A673 (cell line): ENCODE measurements at regions not wholly inside any gene's neighbourhood (a gene's known extent, or its start where the extent isn't known, plus 50 kb on each side); places are given as distances from the start of the nearest gene placed in this dataset.

Experiments
- BruUV-seq: library from RNA; stranded (reverse); fragments of 400-500 nt; replicated peaks from 2 replicates; lab custom pipeline; 2021; lab: Mats Ljungman, UMichigan
- CTCF ChIA-PET: fragments of 300-600 bp; sonication (Branson Sonifier 250); formaldehyde crosslinking; loops from one replicate; lab custom pipeline; 2022; ENCODE audit warnings: antibody characterized with exemption; lab: Charles Lee
- POLR2A ChIA-PET: fragments of 300-600 bp; sonication (Branson Sonifier 250); formaldehyde crosslinking; loops from one replicate; lab custom pipeline; 2022; ENCODE audit warnings: antibody characterized with exemption; ENCODE audit not compliant: low non-redundant PET; lab: Charles Lee
- DNase-seq: peaks from one replicate; pipeline ENCODE4 v3.0.0-alpha.2; 2015; ENCODE audit warnings: low spot score
- H3K27ac ChIP-seq: fragments of 200-600 bp; sonication (generic); 2 replicates; pipeline ENCODE4 v1.5.1; 2016; ENCODE audit warnings: mixed run types, low read depth, mild to moderate bottlenecking, mixed read lengths, antibody characterized with exemption, low read length; ENCODE audit not compliant: poor library complexity, severe bottlenecking
- H3K27me3 ChIP-seq: fragments of 200-600 bp; sonication (generic); replicated peaks from 2 replicates; pipeline ENCODE4 v1.6.1; 2017; ENCODE audit warnings: mixed run types, low read depth, mild to moderate bottlenecking, mixed read lengths, antibody characterized with exemption, low read length; ENCODE audit not compliant: insufficient read depth, poor library complexity
- H3K36me3 ChIP-seq: fragments of 200-600 bp; sonication (generic); 2 replicates; pipeline ENCODE4 v1.6.1; 2016; ENCODE audit warnings: mixed run types, mild to moderate bottlenecking, mixed read lengths, antibody characterized with exemption, low read length; ENCODE audit not compliant: insufficient read depth, poor library complexity, severe bottlenecking
- H3K4me1 ChIP-seq: fragments of 200-600 bp; sonication (generic); 2 replicates; pipeline ENCODE4 v1.6.1; 2017; ENCODE audit warnings: mixed run types, mild to moderate bottlenecking, mixed read lengths, antibody characterized with exemption, low read length; ENCODE audit not compliant: insufficient read depth, poor library complexity, severe bottlenecking
- H3K4me3 ChIP-seq: fragments of 200-600 bp; sonication (generic); 2 replicates; pipeline ENCODE4 v1.5.1; 2016; ENCODE audit warnings: low read depth, mixed run types, mild to moderate bottlenecking, mixed read lengths, low read length; ENCODE audit not compliant: poor library complexity, severe bottlenecking
- H3K9me3 ChIP-seq: fragments of 200-600 bp; sonication (generic); 2 replicates; pipeline ENCODE4 v1.6.1; 2016; ENCODE audit warnings: mixed run types, low read depth, mild to moderate bottlenecking, mixed read lengths, antibody characterized with exemption, low read length; ENCODE audit not compliant: poor library complexity, severe bottlenecking
- CTCF ChIP-seq: fragments of 300-800, 200-600 bp; sonication (generic); conservative IDR thresholded peaks from 2 replicates; pipeline ENCODE4 v1.5.1; 2017; ENCODE audit warnings: low read depth, mild to moderate bottlenecking, antibody characterized with exemption, low read length, moderate library complexity, mixed read lengths
- EZH2 ChIP-seq: fragments of 200-600 bp; sonication (generic); IDR thresholded peaks from 2 replicates; pipeline ENCODE4 v1.6.1; 2017; ENCODE audit warnings: borderline replicate concordance, low read depth, mild to moderate bottlenecking, mixed read lengths, antibody characterized with exemption, low read length; ENCODE audit not compliant: poor library complexity, severe bottlenecking
- intact Hi-C: fragments of 100-400 bp; cut with micrococcal nuclease; formaldehyde crosslinking; loops from one replicate; pipeline ENCODE4 v1.10.0; 2022; ENCODE audit not compliant: unreplicated experiment

GRCh38 chr12:116483959-116484750 lies 75.0 kb upstream of the MAP1LC3B2 start:
- ChIA-PET POLR2A (no interaction called here), CTCF (no interaction called here)
- Histone ChIP-seq H3K9me3 (no peaks in the 10 kb centered on the region), H3K4me1 (no peaks in the 10 kb centered on the region), H3K36me3 (no peaks in the 10 kb centered on the region), H3K27ac (no peak overlapping the region), H3K27me3 (no peaks in the 10 kb centered on the region), H3K4me3 (no peak overlapping the region)
- intact Hi-C loops = no loop called here
- BruUV-seq = no TSS peak
- TF ChIP-seq EZH2 = no peak
- no peak for TF ChIP-seq CTCF
- no peak for DNase-seq

GRCh38 chr12:116484807-116485206 lies 74.4 kb upstream of the MAP1LC3B2 start:
- ChIA-PET CTCF (no interaction called here), POLR2A (no interaction called here)
- H3K4me1 ChIP-seq = no peaks in the 10 kb centered on the region
- no TSS peak for BruUV-seq
- no peak for DNase-seq
- no peak overlapping the region for H3K4me3 ChIP-seq
- no peaks in the 10 kb centered on the region for H3K9me3 ChIP-seq
- H3K27me3 ChIP-seq = no peaks in the 10 kb centered on the region
- no peak for TF ChIP-seq EZH2
- no peak for TF ChIP-seq CTCF
- intact Hi-C loops = no loop called here
- H3K36me3 ChIP-seq = no peaks in the 10 kb centered on the region
- H3K27ac ChIP-seq = no peak overlapping the region

GRCh38 chr12:116489116-116489515 lies 70.1 kb upstream of the MAP1LC3B2 start:
- Histone ChIP-seq H3K9me3 (no peaks in the 10 kb centered on the region), H3K4me3 (no peak overlapping the region), H3K27ac (no peak overlapping the region), H3K27me3 (no peaks in the 10 kb centered on the region), H3K36me3 (no peaks in the 10 kb centered on the region), H3K4me1 (no peaks in the 10 kb centered on the region)
- ChIA-PET CTCF (no interaction called here), POLR2A (no interaction called here)
- DNase-seq = no peak
- TF ChIP-seq CTCF = no peak
- no peak for TF ChIP-seq EZH2
- no TSS peak for BruUV-seq
- intact Hi-C loops = no loop called here
